ENCODE measurements at regions not wholly inside any gene's neighbourhood (a gene's known extent, or its start where the extent isn't known, plus 50 kb on each side); places are given as distances from the start of the nearest gene placed in this dataset.

GRCh38 chr11:114827736-114828135, 149.4 kb downstream of the NXPE2 start:
- TF ChIP-seq EZH2 (IDR thresholded peaks at IDR 0.05) (no peak), POLR2AphosphoS5 (IDR thresholded peaks at IDR 0.05; ENCODE audit: borderline replicate concordance, low read depth, low read length) (no peak), FOXP2 (optimal IDR thresholded peaks at IDR 0.05; ENCODE audit: control extremely low read depth, extremely low read length, insufficient read depth) (no peak)
